ENCODE measurements at regions not wholly inside any gene's neighbourhood (a gene's known extent, or its start where the extent isn't known, plus 50 kb on each side); places are given as distances from the start of the nearest gene placed in this dataset.

- no peak for DNase-seq (ENCODE audit: low read depth, low spot score)
Measured at GRCh38 chr1:218671573-218671972, 326.4 kb downstream of the TGFB2 start.

DNA sequence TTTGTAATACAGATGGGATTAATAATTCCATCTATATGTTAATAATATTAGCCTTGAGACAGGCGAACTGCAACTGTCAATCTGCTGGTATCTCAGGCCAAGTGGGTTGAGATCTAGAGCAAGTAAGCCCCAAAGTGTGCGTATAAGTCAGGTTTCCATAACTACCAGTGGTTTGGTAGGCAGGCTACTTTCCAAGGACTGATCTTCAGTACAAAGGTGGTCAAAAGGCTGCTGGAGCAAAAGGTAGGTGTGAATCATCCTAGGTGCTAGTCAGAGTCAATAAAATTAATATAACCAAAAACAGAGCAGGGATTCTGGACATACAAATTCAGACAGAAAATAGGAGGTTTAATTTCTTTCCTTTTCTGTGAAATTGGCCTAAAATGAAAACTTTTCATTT lies 328.0 kb downstream of the TGFB2 start:
- no peak for DNase-seq (ENCODE audit: low read depth, low spot score)

- DNase-seq (ENCODE audit: low read depth, low spot score): peak; percentile 93
Measured at GRCh38 chr1:218674280-218674773, 329.2 kb downstream of the TGFB2 start.

GRCh38 chr1:218677026-218677425 lies 331.9 kb downstream of the TGFB2 start:
- DNase-seq (ENCODE audit: low read depth, low spot score): peak; percentile 68

GRCh38 chr1:218679391-218679790 lies 334.3 kb downstream of the TGFB2 start:
- no peak for DNase-seq (ENCODE audit: low read depth, low spot score)

DNA sequence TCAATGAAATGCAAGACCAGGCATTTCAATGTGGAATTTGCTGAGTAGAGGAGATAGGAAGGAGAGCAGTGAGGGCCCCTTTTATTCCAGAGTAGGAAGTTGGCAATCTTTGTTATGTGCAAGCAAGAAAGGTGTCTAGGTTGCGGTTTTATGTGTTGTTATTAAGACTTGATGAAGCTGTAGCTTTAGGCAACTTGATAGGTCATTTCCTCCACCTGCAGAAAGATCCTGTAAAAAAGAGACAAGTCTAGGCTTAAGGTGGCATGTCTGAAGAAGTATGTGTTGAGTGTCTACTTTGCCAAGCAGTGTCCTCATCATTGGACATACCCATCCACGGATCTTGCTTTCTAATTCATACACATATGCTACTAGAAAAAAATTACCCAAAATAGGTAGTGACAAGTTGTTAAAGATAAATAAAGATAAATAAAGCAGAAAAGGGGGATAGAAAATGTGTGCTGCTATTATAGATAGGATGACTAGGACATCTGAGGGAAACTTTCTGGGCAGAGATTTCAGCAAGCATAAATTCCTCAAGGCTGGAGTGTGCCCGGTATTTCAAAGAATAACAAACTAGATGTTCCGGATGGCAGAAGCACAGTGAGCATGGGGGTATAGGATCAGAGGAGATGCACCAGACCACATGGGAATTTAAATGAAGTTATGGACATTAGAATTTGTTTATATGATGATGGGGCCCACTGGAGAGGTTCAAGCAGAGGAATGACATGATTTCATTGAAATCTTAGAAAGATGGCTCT lies 335.0 kb downstream of the TGFB2 start:
- DNase-seq (ENCODE audit: low read depth, low spot score): no peak

- no peak for DNase-seq (ENCODE audit: low read depth, low spot score)
Measured at GRCh38 chr1:218683242-218683641, 338.1 kb downstream of the TGFB2 start.

DNA sequence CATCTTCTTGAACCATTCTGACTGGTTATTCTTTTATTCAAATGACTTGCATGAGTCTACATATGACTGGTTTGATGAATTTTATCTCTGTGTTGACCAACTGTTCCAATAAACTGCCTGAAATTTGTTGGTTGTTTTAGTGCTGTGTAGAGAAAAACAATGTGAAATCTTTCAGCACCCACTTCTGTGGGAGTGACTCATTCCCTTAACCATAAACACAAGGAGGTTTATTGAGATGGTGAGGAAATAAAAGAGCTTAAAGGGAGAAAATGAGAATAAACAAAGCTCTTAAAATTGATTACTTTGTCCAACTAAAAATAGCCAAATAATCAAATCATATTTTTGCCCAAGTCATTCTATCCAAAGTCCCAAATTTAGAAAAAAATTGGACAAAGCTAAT lies 341.1 kb downstream of the TGFB2 start:
- peak; percentile 55 for DNase-seq (ENCODE audit: low read depth, low spot score)

DNA sequence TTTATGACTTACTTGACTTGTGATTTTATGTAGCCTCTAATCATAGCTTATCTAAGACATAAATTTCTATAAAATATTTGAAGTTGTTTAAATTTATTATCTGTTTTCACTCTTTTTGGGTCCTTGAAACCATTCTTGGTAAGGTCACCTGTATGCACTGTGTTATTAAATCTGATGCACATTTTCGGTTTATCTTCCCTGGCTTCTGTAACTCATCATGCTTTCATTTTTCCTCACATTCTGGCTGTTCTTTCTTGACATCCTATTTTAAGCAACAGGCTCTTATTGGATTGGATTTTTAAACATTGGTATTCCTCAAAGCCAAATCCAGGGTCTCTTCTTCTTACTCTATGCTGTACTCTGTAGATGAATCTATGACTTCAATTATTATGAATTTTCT lies 341.6 kb downstream of the TGFB2 start:
- no peak for DNase-seq (ENCODE audit: low read depth, low spot score)

GRCh38 chr1:218692808-218693207 lies 347.7 kb downstream of the TGFB2 start:
- DNase-seq (ENCODE audit: low read depth, low spot score): no peak

- DNase-seq (ENCODE audit: low read depth, low spot score): no peak
Measured at GRCh38 chr1:218693599-218693998, 348.5 kb downstream of the TGFB2 start.

- no peak for DNase-seq (ENCODE audit: low read depth, low spot score)
Measured at GRCh38 chr1:218694085-218694484, 348.9 kb downstream of the TGFB2 start.

DNA sequence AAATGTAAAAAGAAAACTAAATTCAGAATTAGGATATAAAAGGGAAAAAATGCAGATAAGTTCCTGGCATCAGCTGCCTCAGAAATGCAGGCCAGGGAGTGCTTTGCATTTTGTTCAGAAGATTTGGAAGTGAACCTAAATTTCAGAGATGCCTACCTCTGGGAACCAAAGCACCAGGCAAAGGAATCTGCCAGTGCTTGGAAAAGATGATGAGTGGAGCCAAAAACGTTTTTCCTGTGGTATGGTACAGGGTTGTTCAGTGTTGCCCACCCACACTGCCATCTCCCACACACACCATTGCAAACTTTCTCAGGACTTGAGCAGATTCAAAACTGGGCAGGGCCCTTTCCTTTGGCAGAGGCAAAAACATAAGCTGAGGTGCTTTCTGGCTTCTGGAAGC lies 349.5 kb downstream of the TGFB2 start:
- peak; percentile 73 for DNase-seq (ENCODE audit: low read depth, low spot score)

DNA sequence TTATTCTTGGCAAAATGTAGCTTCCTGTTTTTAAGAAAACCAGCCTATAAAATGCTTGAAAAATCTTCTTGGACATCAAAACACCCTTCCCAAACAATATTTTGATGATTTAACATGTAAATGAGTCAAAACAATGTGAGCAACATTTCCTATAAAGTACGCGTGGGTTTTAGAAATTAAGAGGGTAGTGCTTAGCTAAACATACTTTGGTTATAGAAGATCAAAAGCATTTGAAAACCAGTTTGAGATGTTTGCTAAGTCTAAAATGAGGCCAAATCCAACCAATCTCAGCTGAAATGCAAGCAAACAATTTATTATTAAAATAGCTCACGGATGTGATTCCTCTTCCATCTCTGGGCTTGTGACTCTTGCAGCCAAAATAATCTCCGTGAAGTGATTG lies 350.4 kb downstream of the TGFB2 start:
- DNase-seq (ENCODE audit: low read depth, low spot score): no peak

GRCh38 chr1:218698141-218698540 lies 353.0 kb downstream of the TGFB2 start:
- no peak for DNase-seq (ENCODE audit: low read depth, low spot score)

DNA sequence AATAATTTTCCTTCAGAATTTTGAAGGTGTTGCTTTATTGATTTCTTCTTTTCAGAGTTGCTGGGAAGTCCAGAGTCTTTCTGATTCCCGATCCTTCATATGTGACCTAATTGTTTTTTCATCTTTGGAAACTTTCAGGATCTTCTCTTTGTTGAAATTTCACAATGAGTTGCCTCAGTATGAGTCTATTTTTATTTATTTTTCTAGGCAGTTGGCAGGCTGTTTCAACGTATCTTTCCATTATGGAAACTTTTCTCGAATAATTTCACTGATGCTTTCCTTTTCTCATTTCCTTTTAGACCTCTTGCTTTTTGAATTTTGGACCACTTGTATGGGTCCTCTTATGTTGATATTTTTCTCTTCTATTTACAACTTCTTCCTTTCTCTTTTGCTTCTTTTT lies 354.3 kb downstream of the TGFB2 start:
- no peak for DNase-seq (ENCODE audit: low read depth, low spot score)

DNA sequence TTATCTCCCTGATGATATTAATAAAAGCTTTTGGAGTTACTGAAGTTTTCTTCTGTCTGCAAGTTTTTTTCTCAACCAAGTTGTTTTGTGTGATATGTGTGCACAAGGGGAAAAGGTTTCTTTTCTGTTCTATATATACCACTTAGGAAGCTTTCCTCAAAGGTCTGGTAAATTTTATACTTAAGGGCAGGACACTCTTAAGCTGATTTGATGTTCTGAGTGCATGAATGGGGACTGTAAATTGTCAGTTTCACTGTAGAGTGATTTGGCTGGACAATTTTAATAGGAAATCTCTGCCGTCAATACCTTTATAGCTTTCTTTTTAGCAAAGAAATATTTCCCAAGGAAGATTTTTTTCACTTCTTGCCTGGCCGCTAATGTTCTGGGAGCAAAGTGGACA lies 354.7 kb downstream of the TGFB2 start:
- no peak for DNase-seq (ENCODE audit: low read depth, low spot score)

GRCh38 chr1:218700666-218701065 lies 355.5 kb downstream of the TGFB2 start:
- no peak for DNase-seq (ENCODE audit: low read depth, low spot score)

- no peak for DNase-seq (ENCODE audit: low read depth, low spot score)
Measured at GRCh38 chr1:218701131-218701530, 356.0 kb downstream of the TGFB2 start.

DNA sequence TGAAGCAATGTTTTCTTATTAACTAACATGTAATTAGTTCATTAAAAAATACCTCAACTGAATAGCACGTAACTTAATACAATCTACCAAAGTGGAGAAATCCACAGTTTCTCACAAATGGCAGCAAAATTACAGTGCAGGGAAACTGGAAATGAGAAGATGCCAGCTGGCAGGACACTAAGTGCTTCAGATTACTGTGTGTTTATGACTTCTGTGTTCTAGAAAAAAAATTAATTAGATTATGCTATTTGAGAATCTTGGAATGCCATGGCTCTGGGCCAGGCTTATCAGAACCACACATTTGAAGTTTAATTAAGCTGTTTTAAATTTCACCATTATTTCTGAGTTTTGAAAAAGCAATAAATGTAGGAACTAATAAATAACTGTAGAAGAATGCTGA lies 357.6 kb downstream of the TGFB2 start:
- DNase-seq (ENCODE audit: low read depth, low spot score): no peak

DNA sequence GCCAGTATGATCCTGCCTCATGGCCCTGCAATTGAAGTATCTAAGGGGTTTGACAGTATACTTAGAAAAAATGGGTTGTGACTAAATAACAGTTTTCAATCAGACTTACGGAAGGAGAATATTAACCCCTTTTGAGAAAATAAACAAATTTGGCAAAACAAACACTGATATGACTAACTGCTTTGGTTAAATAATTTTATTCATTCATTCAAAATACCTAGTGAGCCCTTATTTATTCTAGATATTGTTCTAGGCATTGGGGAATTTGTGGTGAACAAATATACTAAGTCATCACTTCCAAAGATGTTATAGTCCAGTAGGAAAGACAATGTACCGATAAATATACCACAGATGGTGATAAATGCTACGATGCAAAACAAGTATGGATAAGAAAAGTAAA lies 358.7 kb downstream of the TGFB2 start:
- no peak for DNase-seq (ENCODE audit: low read depth, low spot score)

- DNase-seq (ENCODE audit: low read depth, low spot score): peak; percentile 36
Measured at GRCh38 chr1:218705391-218705790, 360.3 kb downstream of the TGFB2 start.

All from astrocyte of the hippocampus (primary cell).